ENCODE measurements at regions not wholly inside any gene's neighbourhood (a gene's known extent, or its start where the extent isn't known, plus 50 kb on each side); places are given as distances from the start of the nearest gene placed in this dataset.

DNA sequence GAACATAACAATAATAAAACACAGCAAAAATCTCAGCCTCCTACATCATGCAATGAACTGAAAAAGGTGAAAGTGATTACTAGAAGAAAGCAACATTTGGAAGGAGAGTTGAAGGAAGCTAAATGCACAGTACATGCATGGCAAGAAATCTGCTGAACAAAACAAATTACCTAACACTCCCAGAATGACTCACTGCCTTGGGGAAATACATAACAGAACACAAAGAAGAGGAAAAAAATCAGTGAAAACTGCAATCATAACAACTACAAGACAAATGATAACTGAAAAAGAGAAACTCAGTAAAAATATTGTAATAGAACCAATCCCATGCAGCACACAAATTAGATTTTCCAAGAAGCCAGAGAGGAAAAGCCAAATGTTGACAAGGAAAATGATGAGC is 1513.2 kb downstream of the ARAP2 start:
- Histone ChIP-seq H3K4me3 (ENCODE audit: low read depth in 1 of 2, low read length in 2 of 2) (no peak overlapping the region), H3K27ac (ENCODE audit: low read depth in 2 of 2, low read length in 1 of 2) (no peak overlapping the region), H3K36me3 (ENCODE audit: control insufficient read depth in 2 of 2, insufficient read depth in 2 of 2, low read length in 1 of 2) (no peaks in the 10 kb centered on the region), H3K4me1 (ENCODE audit: control insufficient read depth in 2 of 2, insufficient read depth in 2 of 2, low read length in 1 of 2) (no peaks in the 10 kb centered on the region), H3K27me3 (ENCODE audit: control insufficient read depth in 1 of 2, insufficient read depth in 2 of 2, low read length in 2 of 2) (peaks cover 0 to 2% of the 10 kb centered on the region in 2 donors), H3K9me3 (ENCODE audit: control insufficient read depth in 2 of 2, insufficient read depth in 1 of 2, low read depth in 1 of 2, low read length in 1 of 2) (no peaks in the 10 kb centered on the region)

DNA sequence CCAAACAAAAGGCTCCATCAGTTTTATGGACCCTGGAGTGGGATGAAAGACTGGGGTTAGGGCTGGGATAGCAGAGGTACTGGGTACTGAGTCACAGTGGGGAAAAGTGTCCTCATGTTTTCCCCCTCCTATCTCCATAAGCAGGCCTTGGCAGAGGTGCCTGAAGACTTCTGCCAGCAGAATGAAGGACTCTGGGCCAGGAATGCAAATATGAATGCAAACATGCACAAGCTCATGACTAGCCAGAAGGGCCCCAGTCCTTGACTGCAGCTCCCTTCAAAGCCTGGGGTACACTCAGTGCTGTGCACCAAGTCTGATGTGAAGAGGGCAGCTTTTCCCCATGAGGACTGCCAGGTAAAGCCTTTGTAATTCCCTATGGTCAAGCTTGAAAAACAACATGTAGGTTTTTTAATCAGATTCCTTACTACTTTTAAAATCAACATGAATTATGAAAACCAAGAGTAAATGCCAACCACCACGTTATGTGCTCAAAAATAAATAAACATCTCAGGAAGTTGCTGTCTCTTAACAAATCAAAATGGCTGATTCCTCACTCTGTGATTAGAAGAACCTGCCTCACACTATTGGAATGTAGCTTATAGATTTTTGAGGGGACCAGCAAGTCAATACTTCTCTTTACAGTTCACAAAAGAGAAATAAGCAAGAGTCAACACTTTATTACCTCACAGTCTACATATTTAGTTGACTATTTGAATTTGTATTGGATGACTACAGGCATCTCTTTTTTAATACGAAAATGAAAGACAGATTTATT is 1512.0 kb downstream of the ARAP2 start:
- Histone ChIP-seq H3K4me3 (ENCODE audit: low read depth in 1 of 2, low read length in 2 of 2) (no peak overlapping the region), H3K27ac (ENCODE audit: low read depth in 2 of 2, low read length in 1 of 2) (no peak overlapping the region), H3K9me3 (ENCODE audit: control insufficient read depth in 2 of 2, insufficient read depth in 1 of 2, low read depth in 1 of 2, low read length in 1 of 2) (no peaks in the 10 kb centered on the region), H3K27me3 (ENCODE audit: control insufficient read depth in 1 of 2, insufficient read depth in 2 of 2, low read length in 2 of 2) (peaks cover 0 to 2% of the 10 kb centered on the region in 2 donors), H3K36me3 (ENCODE audit: control insufficient read depth in 2 of 2, insufficient read depth in 2 of 2, low read length in 1 of 2) (no peaks in the 10 kb centered on the region), H3K4me1 (ENCODE audit: control insufficient read depth in 2 of 2, insufficient read depth in 2 of 2, low read length in 1 of 2) (no peaks in the 10 kb centered on the region)
- 45 to 50% methylated on average over 2 of the region's 2 CpGs for whole genome bisulfite sequencing, 2 donors

DNA sequence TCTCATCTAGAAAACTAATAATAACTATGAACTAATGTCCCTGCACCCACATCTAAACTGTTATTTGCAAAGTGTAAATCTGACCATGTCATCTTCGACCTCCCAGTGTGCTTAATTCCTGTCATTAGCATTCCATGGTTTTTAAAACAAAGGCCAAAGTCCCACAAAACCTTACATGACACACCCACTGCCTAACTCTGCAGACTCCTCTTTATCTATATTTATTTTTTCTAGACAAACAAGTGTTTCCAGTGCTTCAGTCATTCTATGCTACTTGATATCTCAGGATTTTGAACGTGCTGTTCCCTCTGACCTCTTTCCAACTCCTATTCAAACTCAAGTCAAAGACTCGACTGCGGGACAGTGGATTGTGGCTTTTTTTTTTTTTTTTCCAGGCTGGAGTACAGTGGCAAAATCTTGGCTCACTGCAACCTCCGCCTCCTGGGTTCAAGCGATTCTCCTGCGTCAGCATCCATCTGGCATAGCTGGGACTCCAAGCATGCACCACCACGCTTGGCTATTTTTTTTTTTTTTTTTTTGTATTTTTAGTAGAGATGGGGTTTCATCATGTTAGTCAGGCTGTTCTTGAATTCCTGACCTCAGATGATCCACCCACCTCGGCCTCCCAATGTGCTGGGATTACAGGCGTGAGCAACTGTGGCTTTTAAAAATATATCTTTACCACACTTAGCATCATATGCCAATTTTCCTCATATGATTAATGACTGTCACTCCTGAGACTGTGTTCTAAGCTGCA is 1511.0 kb downstream of the ARAP2 start:
- Histone ChIP-seq H3K36me3 (ENCODE audit: control insufficient read depth in 2 of 2, insufficient read depth in 2 of 2, low read length in 1 of 2) (no peaks in the 10 kb centered on the region), H3K9me3 (ENCODE audit: control insufficient read depth in 2 of 2, insufficient read depth in 1 of 2, low read depth in 1 of 2, low read length in 1 of 2) (no peaks in the 10 kb centered on the region), H3K27me3 (ENCODE audit: control insufficient read depth in 1 of 2, insufficient read depth in 2 of 2, low read length in 2 of 2) (peaks cover 0 to 2% of the 10 kb centered on the region in 2 donors), H3K4me3 (ENCODE audit: low read depth in 1 of 2, low read length in 2 of 2) (no peak overlapping the region), H3K27ac (ENCODE audit: low read depth in 2 of 2, low read length in 1 of 2) (no peak overlapping the region), H3K4me1 (ENCODE audit: control insufficient read depth in 2 of 2, insufficient read depth in 2 of 2, low read length in 1 of 2) (no peaks in the 10 kb centered on the region)
- 52 to 56% methylated on average over 10 of the region's 10 CpGs for WGBS, 2 donors

DNA sequence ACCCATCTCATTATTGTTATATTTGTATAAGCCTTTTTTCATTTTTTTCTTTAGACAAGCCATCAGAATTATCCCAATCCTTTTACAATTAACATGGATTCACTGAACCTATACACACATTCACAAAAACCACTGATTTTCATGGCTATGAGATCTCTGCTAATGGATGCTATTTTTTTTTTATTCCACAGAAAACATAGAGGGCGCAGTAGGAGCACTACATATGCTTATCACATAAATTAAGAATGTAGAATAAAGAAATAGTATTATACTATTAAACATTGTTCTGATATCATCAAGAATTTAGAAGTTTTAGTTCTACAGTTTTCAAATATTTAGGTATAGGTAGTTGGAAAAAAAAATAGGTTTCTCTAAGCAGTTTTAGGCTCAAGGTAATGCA is 1477.4 kb downstream of the ARAP2 start:
- H3K27me3 ChIP-seq (ENCODE audit: control insufficient read depth in 1 of 2, insufficient read depth in 2 of 2, low read length in 2 of 2) = no peaks in the 10 kb centered on the region
- H3K9me3 ChIP-seq (ENCODE audit: control insufficient read depth in 2 of 2, insufficient read depth in 1 of 2, low read depth in 1 of 2, low read length in 1 of 2) = no peaks in the 10 kb centered on the region
- WGBS, 2 donors = 79 to 84% methylated on average over 1 of the region's 1 CpG

DNA sequence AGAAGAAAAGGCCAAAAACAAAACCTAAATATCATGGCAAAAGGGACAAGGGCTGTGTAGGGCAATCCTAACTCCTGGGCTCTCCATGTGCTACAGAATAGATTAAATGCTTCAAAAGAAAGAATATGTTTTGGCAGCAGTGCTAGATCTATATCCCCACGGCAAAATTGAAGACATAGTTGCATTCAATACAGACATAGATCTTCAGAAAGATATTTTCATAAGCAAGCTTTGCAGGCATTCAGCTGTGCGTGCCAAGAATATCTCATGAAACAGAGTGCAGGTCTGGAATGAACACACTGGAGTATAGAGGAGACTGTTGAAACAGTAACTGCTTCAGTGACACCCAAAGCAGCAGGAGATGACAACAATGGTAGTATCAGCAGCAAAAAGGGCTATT is 1476.9 kb downstream of the ARAP2 start:
- Histone ChIP-seq H3K27ac (ENCODE audit: low read depth in 2 of 2, low read length in 1 of 2) (no peak overlapping the region), H3K27me3 (ENCODE audit: control insufficient read depth in 1 of 2, insufficient read depth in 2 of 2, low read length in 2 of 2) (no peaks in the 10 kb centered on the region), H3K9me3 (ENCODE audit: control insufficient read depth in 2 of 2, insufficient read depth in 1 of 2, low read depth in 1 of 2, low read length in 1 of 2) (no peaks in the 10 kb centered on the region), H3K4me3 (ENCODE audit: low read depth in 1 of 2, low read length in 2 of 2) (no peak overlapping the region), H3K4me1 (ENCODE audit: control insufficient read depth in 2 of 2, insufficient read depth in 2 of 2, low read length in 1 of 2) (no peaks in the 10 kb centered on the region), H3K36me3 (ENCODE audit: control insufficient read depth in 2 of 2, insufficient read depth in 2 of 2, low read length in 1 of 2) (no peaks in the 10 kb centered on the region)
- 36 to 54% methylated on average over 2 of the region's 2 CpGs for WGBS, 2 donors

More for the DNA sequence above, 1477.4 kb downstream of the ARAP2 start:
- no peak overlapping the region for H3K27ac ChIP-seq (ENCODE audit: low read depth in 2 of 2, low read length in 1 of 2)
- H3K4me3 ChIP-seq (ENCODE audit: low read depth in 1 of 2, low read length in 2 of 2) = no peak overlapping the region
- no peaks in the 10 kb centered on the region for H3K36me3 ChIP-seq (ENCODE audit: control insufficient read depth in 2 of 2, insufficient read depth in 2 of 2, low read length in 1 of 2)
- no peaks in the 10 kb centered on the region for H3K4me1 ChIP-seq (ENCODE audit: control insufficient read depth in 2 of 2, insufficient read depth in 2 of 2, low read length in 1 of 2)

DNA sequence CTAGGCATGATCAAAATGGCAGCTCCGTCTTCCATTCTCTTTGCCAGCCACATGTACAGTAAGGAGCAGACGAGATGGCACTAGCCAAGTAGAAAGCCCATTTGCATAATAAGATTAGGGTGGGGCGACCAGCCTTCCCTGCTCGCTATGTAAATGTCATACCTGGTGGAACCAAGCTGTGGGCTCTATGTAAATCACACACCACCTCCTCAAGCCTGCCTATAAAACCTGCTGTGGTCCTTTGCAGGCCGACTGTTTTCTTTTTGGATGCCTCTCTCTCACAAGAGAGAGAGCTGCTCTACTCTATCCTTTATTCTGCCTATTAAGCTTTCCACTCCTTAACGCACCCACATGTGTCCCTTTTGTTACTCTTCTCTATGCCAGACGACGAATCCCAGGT is 1472.7 kb downstream of the ARAP2 start:
- H3K27ac ChIP-seq (ENCODE audit: low read depth in 2 of 2, low read length in 1 of 2) = no peak overlapping the region
- no peaks in the 10 kb centered on the region for H3K9me3 ChIP-seq (ENCODE audit: control insufficient read depth in 2 of 2, insufficient read depth in 1 of 2, low read depth in 1 of 2, low read length in 1 of 2)
- 77 to 81% methylated on average over 8 of the region's 8 CpGs for WGBS, 2 donors

DNA sequence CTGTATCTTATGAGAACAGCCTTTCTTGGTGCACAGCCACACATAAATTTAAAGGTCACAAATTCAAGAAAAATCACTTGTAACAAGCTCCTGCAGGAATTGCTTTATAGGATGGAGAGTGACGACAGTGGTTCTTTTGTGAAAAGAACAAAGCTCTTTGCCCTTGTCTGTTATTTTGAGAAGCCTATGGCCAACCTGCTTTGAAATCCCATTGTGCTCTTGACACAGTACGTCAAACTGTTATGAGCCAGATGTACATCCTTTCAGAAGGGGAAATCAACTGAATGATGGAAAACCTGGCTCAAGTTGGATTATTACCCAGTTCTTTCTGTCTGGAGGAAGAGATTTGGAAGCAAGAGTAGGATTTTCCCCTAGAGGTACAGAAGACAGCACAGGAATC is 1454.2 kb downstream of the ARAP2 start:
- Histone ChIP-seq H3K4me3 (ENCODE audit: low read depth in 1 of 2, low read length in 2 of 2) (no peak overlapping the region), H3K36me3 (ENCODE audit: control insufficient read depth in 2 of 2, insufficient read depth in 2 of 2, low read length in 1 of 2) (no peaks in the 10 kb centered on the region), H3K4me1 (ENCODE audit: control insufficient read depth in 2 of 2, insufficient read depth in 2 of 2, low read length in 1 of 2) (no peaks in the 10 kb centered on the region), H3K27me3 (ENCODE audit: control insufficient read depth in 1 of 2, insufficient read depth in 2 of 2, low read length in 2 of 2) (no peaks in the 10 kb centered on the region), H3K27ac (ENCODE audit: low read depth in 2 of 2, low read length in 1 of 2) (no peak overlapping the region), H3K9me3 (ENCODE audit: control insufficient read depth in 2 of 2, insufficient read depth in 1 of 2, low read depth in 1 of 2, low read length in 1 of 2) (no peaks in the 10 kb centered on the region)
- 51 to 57% methylated on average over 2 of the region's 2 CpGs for WGBS, 2 donors

More for the DNA sequence above, 1472.7 kb downstream of the ARAP2 start:
- H3K27me3 ChIP-seq (ENCODE audit: control insufficient read depth in 1 of 2, insufficient read depth in 2 of 2, low read length in 2 of 2) = no peaks in the 10 kb centered on the region
- H3K4me3 ChIP-seq (ENCODE audit: low read depth in 1 of 2, low read length in 2 of 2) = no peak overlapping the region
- H3K36me3 ChIP-seq (ENCODE audit: control insufficient read depth in 2 of 2, insufficient read depth in 2 of 2, low read length in 1 of 2) = no peaks in the 10 kb centered on the region
- H3K4me1 ChIP-seq (ENCODE audit: control insufficient read depth in 2 of 2, insufficient read depth in 2 of 2, low read length in 1 of 2) = no peaks in the 10 kb centered on the region

DNA sequence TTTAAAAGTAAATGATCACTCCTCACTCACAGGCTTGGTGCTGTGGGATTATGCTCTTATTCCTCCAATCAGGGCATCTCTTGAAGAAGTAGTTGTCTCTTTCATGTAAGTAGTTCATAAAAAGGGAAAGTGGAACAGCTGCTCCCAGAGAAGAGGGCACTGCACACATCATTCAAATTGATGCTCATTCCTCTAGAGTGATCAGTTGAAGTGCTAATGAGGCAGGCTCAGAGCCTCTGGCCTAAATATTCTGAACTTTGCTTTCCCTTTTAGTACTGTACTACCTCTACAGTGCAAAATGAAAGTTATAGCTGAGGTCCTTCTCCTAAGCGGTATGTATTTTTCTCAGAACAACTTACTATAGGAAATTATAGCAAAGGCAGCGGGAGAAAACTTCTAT is 1453.1 kb downstream of the ARAP2 start:
- no peaks in the 10 kb centered on the region for H3K36me3 ChIP-seq (ENCODE audit: control insufficient read depth in 2 of 2, insufficient read depth in 2 of 2, low read length in 1 of 2)
- H3K27me3 ChIP-seq (ENCODE audit: control insufficient read depth in 1 of 2, insufficient read depth in 2 of 2, low read length in 2 of 2) = no peaks in the 10 kb centered on the region
- no peak overlapping the region for H3K27ac ChIP-seq (ENCODE audit: low read depth in 2 of 2, low read length in 1 of 2)
- 92 to 93% methylated on average over 2 of the region's 2 CpGs for WGBS, 2 donors
- no peaks in the 10 kb centered on the region for H3K9me3 ChIP-seq (ENCODE audit: control insufficient read depth in 2 of 2, insufficient read depth in 1 of 2, low read depth in 1 of 2, low read length in 1 of 2)
- H3K4me3 ChIP-seq (ENCODE audit: low read depth in 1 of 2, low read length in 2 of 2) = no peak overlapping the region
- no peaks in the 10 kb centered on the region for H3K4me1 ChIP-seq (ENCODE audit: control insufficient read depth in 2 of 2, insufficient read depth in 2 of 2, low read length in 1 of 2)

DNA sequence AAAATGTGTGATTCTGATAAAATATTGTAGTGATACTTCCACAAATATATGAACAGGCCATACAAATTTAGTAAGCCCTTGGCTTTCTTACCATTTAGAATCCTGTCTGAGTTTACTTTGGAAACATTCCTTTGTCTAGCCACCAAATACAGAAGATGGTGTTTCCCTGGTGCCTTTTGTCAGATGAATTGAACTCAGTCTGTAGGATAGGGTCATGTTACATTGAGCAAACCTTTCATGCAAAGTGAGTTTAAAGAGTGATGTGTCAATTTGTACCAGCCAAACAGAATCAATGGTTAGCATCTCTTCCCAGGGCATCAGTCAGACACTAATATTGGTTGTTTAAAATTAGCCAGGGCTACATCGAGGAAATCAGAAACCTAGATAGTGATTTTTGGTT is 1443.4 kb downstream of the ARAP2 start:
- Histone ChIP-seq H3K27ac (ENCODE audit: low read depth in 2 of 2, low read length in 1 of 2) (no peak overlapping the region), H3K4me1 (ENCODE audit: control insufficient read depth in 2 of 2, insufficient read depth in 2 of 2, low read length in 1 of 2) (no peaks in the 10 kb centered on the region), H3K9me3 (ENCODE audit: control insufficient read depth in 2 of 2, insufficient read depth in 1 of 2, low read depth in 1 of 2, low read length in 1 of 2) (peaks cover 0 to 3% of the 10 kb centered on the region in 2 donors), H3K36me3 (ENCODE audit: control insufficient read depth in 2 of 2, insufficient read depth in 2 of 2, low read length in 1 of 2) (no peaks in the 10 kb centered on the region), H3K4me3 (ENCODE audit: low read depth in 1 of 2, low read length in 2 of 2) (no peak overlapping the region), H3K27me3 (ENCODE audit: control insufficient read depth in 1 of 2, insufficient read depth in 2 of 2, low read length in 2 of 2) (no peaks in the 10 kb centered on the region)
- WGBS, 2 donors = 45 to 52% methylated on average over 1 of the region's 1 CpG

DNA sequence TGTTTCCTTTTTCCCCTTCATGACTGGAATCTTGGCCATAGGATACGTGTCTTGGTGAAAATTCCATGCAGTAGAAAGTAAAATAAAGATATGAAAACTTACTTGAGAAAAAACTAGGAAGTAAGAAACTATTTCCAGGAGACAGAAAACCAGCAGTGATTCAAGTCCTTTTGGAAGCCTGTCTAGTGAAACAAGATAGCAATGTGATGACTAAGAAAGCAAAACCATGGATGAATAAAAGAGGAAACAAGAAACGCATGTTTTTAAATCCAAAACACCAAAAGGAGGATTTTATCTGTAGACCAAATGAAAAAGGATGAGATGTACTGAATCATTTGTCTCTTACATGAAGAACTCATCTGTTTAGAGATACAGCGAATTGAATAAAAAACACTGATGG is 1430.0 kb downstream of the ARAP2 start:
- Histone ChIP-seq H3K4me3 (ENCODE audit: low read depth in 1 of 2, low read length in 2 of 2) (no peak overlapping the region), H3K27me3 (ENCODE audit: control insufficient read depth in 1 of 2, insufficient read depth in 2 of 2, low read length in 2 of 2) (no peaks in the 10 kb centered on the region), H3K4me1 (ENCODE audit: control insufficient read depth in 2 of 2, insufficient read depth in 2 of 2, low read length in 1 of 2) (no peaks in the 10 kb centered on the region), H3K36me3 (ENCODE audit: control insufficient read depth in 2 of 2, insufficient read depth in 2 of 2, low read length in 1 of 2) (no peaks in the 10 kb centered on the region), H3K9me3 (ENCODE audit: control insufficient read depth in 2 of 2, insufficient read depth in 1 of 2, low read depth in 1 of 2, low read length in 1 of 2) (no peaks in the 10 kb centered on the region), H3K27ac (ENCODE audit: low read depth in 2 of 2, low read length in 1 of 2) (no peak overlapping the region)
- 75 to 76% methylated on average over 3 of the region's 3 CpGs for WGBS, 2 donors

Data from esophagus (tissue), 2 donors.